GM06990 (cell line): ENCODE measurements at regions not wholly inside any gene's neighbourhood (a gene's known extent, or its start where the extent isn't known, plus 50 kb on each side); places are given as distances from the start of the nearest gene placed in this dataset.

Source experiments
- DNase-seq: peaks from one replicate; pipeline ENCODE4 v3.0.0-alpha.2; 2011; ENCODE audit not compliant: insufficient read length; ENCODE audit errors: extremely low read depth
- H3K27me3 ChIP-seq: replicated peaks from 2 replicates; pipeline ENCODE4 v1.6.0; 2011; ENCODE audit warnings: low read length; ENCODE audit not compliant: control insufficient read depth, insufficient read depth
- H3K36me3 ChIP-seq: 2 replicates; pipeline ENCODE4 v1.5.1; 2011; ENCODE audit warnings: low read length; ENCODE audit not compliant: control insufficient read depth, insufficient read depth
- H3K4me3 ChIP-seq: replicated peaks from 2 replicates; pipeline ENCODE4 v1.5.1; 2011; ENCODE audit warnings: low read depth, mild to moderate bottlenecking, control low read depth, low read length
- TF ChIP-seq, protein P1 (sequence below): IDR thresholded peaks from 2 replicates; pipeline ENCODE4 v1.5.1; 2011; ENCODE audit warnings: low read length, control low read depth, mild to moderate bottlenecking, inconsistent platforms; ENCODE audit not compliant: insufficient read depth, poor library complexity, severe bottlenecking

DNA sequence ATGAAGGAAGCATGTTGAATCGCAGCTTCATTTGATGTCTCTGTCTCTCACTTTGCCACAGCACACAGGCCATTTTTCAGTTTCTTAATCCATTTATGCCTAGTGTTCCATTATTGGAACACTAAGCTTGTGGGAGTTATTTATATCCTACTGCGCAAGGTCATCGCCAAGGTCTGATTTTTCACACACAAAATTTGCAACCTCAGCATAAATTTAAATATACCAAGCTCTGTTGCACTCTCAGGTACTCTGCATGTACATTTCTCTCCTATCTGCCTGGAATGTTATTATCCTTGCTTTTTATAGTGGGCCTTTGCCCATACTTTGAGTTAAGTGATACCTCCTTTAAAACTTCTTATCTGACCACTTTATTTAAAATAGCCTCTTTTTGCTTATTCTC, 519.2 kb upstream of the TOM1L1 start:
- Histone ChIP-seq H3K4me3 (no peak overlapping the region), H3K36me3 (no peaks in the 10 kb centered on the region), H3K27me3 (no peaks in the 10 kb centered on the region)
- TF ChIP-seq, protein P1, sequence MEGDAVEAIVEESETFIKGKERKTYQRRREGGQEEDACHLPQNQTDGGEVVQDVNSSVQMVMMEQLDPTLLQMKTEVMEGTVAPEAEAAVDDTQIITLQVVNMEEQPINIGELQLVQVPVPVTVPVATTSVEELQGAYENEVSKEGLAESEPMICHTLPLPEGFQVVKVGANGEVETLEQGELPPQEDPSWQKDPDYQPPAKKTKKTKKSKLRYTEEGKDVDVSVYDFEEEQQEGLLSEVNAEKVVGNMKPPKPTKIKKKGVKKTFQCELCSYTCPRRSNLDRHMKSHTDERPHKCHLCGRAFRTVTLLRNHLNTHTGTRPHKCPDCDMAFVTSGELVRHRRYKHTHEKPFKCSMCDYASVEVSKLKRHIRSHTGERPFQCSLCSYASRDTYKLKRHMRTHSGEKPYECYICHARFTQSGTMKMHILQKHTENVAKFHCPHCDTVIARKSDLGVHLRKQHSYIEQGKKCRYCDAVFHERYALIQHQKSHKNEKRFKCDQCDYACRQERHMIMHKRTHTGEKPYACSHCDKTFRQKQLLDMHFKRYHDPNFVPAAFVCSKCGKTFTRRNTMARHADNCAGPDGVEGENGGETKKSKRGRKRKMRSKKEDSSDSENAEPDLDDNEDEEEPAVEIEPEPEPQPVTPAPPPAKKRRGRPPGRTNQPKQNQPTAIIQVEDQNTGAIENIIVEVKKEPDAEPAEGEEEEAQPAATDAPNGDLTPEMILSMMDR, result no peak
- DNase-seq, result no peak

DNA sequence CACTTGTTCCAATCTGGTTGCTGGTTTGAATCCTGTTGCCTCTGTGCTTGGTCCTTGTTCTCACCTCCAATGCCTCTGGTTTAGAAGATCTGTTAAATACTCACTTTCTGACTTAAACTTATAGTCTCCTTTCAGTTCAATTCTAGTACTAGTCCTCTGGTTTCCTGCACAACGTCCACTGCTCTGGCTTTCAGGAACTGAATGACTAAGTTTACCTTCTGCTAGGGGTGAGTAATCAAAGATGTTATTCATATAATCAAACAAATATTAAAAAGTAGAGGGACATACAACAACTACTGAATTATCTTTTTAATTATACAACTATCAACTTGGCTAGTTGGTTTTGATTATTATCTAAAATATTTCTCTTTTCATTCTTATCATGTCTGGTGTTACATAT, 496.4 kb upstream of the TOM1L1 start:
- no peak for DNase-seq
- TF ChIP-seq, protein P1, result no peak
- Histone ChIP-seq H3K4me3 (no peak overlapping the region), H3K36me3 (no peaks in the 10 kb centered on the region), H3K27me3 (no peaks in the 10 kb centered on the region)

DNA sequence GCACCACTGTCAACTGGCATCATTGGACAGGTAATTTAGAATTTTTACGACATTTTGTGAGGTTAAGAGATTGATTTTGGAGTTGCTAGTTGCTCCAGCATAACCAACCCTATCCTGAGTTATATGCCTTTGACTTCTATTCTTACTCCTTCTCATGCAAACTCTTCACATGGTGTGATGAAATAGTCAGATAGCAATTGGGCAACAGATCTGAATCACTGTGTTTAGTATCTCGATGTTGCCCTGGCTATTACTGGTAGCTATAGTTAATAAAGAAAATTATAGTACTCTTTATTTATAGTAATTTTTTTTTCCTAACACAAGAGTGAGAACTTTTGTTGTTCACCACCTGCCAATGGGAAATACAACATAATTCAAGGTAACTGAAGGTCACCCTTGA, 494.8 kb upstream of the TOM1L1 start:
- Histone ChIP-seq H3K4me3 (no peak overlapping the region), H3K27me3 (no peaks in the 10 kb centered on the region), H3K36me3 (no peaks in the 10 kb centered on the region)
- no peak for DNase-seq
- TF ChIP-seq, protein P1, result no peak

DNA sequence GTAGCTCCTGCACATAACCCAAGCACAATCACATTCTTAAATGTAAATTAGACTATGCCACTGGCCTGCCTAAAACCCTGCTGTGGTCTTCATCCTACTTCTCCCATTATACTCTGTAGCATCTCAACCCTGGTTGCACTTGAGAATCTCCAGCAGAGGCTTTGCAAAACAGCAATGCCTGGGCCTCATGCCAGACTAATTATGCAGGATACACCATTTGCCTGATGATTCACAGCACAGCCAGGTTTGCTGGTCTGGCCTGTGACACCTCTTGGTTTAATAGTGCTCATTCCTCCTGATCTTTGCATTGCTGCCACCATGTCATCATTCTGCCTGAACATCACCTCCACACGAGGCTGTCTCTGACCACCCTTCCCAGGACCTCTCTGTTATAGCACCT, 491.9 kb upstream of the TOM1L1 start:
- H3K36me3 ChIP-seq, result no peaks in the 10 kb centered on the region
- no peak overlapping the region for H3K4me3 ChIP-seq
- TF ChIP-seq, protein P1, result no peak
- H3K27me3 ChIP-seq, result no peaks in the 10 kb centered on the region
- DNase-seq, result no peak

DNA sequence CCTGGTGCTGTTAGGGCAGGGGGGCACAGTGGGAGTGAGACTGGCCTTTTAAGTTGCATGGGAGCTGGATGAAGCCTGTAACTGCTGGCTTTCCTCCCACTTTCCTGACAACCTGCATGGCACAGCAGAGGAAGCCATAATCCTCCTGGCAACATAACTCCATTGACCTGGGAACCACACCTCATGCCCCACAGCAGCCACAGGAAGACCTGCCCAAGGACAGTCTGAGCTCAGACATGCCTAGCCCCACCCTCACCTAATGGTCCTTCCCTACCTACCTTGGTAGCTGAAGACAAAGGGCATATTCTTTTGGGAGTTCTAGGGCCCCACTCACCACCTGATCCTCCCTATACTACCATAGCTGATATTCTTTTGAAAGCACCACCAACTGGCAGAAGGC, 482.2 kb upstream of the TOM1L1 start:
- TF ChIP-seq, protein P1, result no peak
- Histone ChIP-seq H3K4me3 (no peak overlapping the region), H3K36me3 (no peaks in the 10 kb centered on the region), H3K27me3 (no peaks in the 10 kb centered on the region)
- DNase-seq, result no peak

DNA sequence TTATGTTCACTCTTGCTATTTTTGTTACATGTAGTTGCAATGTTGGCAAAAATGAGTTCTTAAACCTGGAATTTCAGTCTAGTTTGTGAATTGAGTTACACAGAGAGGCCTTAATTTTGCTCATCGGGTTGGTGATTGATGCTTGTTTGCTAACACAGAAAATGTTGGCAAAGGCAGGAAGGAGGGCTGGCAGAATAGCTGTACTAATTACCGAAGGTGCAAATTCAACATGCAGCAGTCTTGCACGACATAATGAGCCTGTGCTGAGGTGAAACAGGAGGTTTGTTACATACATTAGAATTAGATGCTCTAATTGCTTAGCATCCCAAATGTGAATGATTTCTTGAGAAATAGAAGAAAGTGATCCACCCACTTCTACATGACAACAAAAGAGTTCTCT, 475.0 kb upstream of the TOM1L1 start:
- no peak for DNase-seq
- no peaks in the 10 kb centered on the region for H3K36me3 ChIP-seq
- no peaks in the 10 kb centered on the region for H3K27me3 ChIP-seq
- H3K4me3 ChIP-seq, result no peak overlapping the region
- TF ChIP-seq, protein P1, result no peak
